Memory B cell (primary cell): ENCODE measurements at regions not wholly inside any gene's neighbourhood (a gene's known extent, or its start where the extent isn't known, plus 50 kb on each side); places are given as distances from the start of the nearest gene placed in this dataset.
"Not testable (repeated sequence)": the region's sequence is repeated elsewhere in the genome, so short reads cannot be mapped to it uniquely, and the experiment has no call there.

Experiments used
- ATAC-seq: fragments of 150-1000 bp; cut with Tn5 transposase; 2 replicates; pipeline ENCODE4 v1.10.0; 2021; ENCODE audit warnings: low read depth, mild to moderate bottlenecking, moderate library complexity
- DNase-seq, 2 donors: peaks; one replicate each; pipeline ENCODE4 v3.0.0; 2022; ENCODE audit warnings: low spot score in 2 of 2
- H3K27ac Mint-ChIP-seq: one replicate; pipeline ENCODE4 v1.8.0; 2022; ENCODE audit warnings: mild to moderate bottlenecking, moderate library complexity, mixed read lengths
- H3K27me3 Mint-ChIP-seq: one replicate; pipeline ENCODE4 v1.8.0; 2022; ENCODE audit warnings: mixed read lengths
- H3K36me3 Mint-ChIP-seq: one replicate; pipeline ENCODE4 v1.8.0; 2022; ENCODE audit warnings: mild to moderate bottlenecking, mixed read lengths
- H3K4me1 Mint-ChIP-seq: one replicate; pipeline ENCODE4 v1.8.0; 2022; ENCODE audit warnings: mixed read lengths
- H3K4me3 Mint-ChIP-seq: one replicate; pipeline ENCODE4 v1.8.0; 2022; ENCODE audit warnings: mild to moderate bottlenecking, moderate library complexity, mixed read lengths
- H3K9me3 Mint-ChIP-seq: one replicate; pipeline ENCODE4 v1.8.0; 2022; ENCODE audit warnings: mixed read lengths

DNA sequence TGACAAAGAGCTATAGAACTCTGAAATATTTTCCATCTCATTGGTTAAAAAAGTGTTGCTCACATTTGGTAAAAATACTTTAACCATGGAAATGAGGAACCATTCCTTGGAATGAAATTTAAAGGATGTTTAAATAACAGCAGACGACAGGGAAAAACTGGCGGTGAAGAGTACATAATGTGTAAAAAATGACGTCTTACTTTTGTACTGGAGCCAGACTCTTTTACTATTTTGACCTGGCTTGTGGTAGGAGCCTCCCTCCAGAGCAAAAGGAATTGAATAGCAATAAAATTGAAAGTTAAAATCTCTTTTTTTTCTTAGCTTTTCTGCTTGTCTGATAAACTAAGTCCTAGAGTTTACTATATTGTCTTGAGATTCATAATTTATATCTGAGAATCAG lies 426.2 kb upstream of the KLHL1 start:
- Mint-ChIP-seq H3K4me1 (no peaks in the 10 kb centered on the region), H3K36me3 (no peaks in the 10 kb centered on the region), H3K4me3 (no peak overlapping the region), H3K27ac (no peak overlapping the region), H3K27me3 (no peaks in the 10 kb centered on the region), H3K9me3 (peaks cover 5% of the 10 kb centered on the region)
- ATAC-seq (no peak), DNase-seq (no peak)

- no peaks in the 10 kb centered on the region for H3K27me3 Mint-ChIP-seq
- H3K9me3 Mint-ChIP-seq: no peaks in the 10 kb centered on the region
- H3K36me3 Mint-ChIP-seq: no peaks in the 10 kb centered on the region
- ATAC-seq (no peak), DNase-seq (no peak)
- no peak overlapping the region for H3K27ac Mint-ChIP-seq
- no peaks in the 10 kb centered on the region for H3K4me1 Mint-ChIP-seq
- no peak overlapping the region for H3K4me3 Mint-ChIP-seq
Observed at GRCh38 chr13:70529652-70530051, 421.4 kb upstream of the KLHL1 start.

DNA sequence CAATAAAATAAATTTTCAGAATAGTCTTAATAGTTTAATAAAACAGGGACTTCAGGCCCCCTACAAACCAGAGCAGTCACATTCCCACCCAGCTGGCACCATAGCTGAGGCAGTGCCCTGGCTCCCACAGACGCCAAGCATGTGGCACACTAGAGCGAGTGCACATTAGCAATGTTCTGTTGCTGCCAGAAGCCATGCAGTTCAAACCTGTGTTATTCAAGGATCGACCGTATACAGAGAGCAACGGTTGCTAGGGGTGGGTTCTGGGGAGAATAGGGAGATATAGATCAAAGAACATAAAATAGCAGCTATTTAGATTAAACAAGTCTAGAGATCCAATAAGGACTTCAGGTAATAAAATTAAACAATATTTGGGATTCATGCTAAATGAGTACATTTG lies 419.3 kb upstream of the KLHL1 start:
- Mint-ChIP-seq H3K9me3 (no peaks in the 10 kb centered on the region), H3K27ac (no peak overlapping the region)
- DNase-seq: no peak

GRCh38 chr13:70523622-70524021 lies 415.4 kb upstream of the KLHL1 start:
- DNase-seq (no peak), ATAC-seq (no peak)
- H3K4me1 Mint-ChIP-seq: no peaks in the 10 kb centered on the region
- H3K27me3 Mint-ChIP-seq: no peaks in the 10 kb centered on the region
- H3K27ac Mint-ChIP-seq: no peak overlapping the region
- H3K36me3 Mint-ChIP-seq: no peaks in the 10 kb centered on the region
- no peaks in the 10 kb centered on the region for H3K9me3 Mint-ChIP-seq
- H3K4me3 Mint-ChIP-seq: no peak overlapping the region

More for the DNA sequence above, 419.3 kb upstream of the KLHL1 start:
- H3K27me3 Mint-ChIP-seq: no peaks in the 10 kb centered on the region
- no peaks in the 10 kb centered on the region for H3K36me3 Mint-ChIP-seq
- ATAC-seq: no peak
- H3K4me1 Mint-ChIP-seq: no peaks in the 10 kb centered on the region
- no peak overlapping the region for H3K4me3 Mint-ChIP-seq

GRCh38 chr13:70520275-70521036 lies 412.2 kb upstream of the KLHL1 start:
- ATAC-seq: no peak
- H3K27ac Mint-ChIP-seq: no peak overlapping the region

DNA sequence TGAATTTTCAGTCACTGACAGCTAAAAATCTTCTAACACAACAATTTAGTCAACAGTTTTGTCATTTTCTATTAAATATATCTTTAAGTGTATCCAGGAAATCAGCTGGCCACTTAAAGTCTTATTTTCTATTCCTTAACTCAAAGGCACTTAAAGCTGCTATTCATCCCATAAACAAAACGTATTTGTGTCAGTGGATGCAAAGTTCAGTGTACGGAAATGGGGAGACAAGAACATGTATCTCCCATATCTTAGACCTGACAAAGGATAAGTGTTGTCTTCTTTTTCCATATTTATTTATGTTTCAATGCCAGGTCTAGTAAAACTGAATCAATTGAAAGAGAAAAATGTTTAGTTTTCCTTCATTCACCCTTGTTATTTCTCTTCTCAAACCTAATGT lies 409.8 kb upstream of the KLHL1 start:
- ATAC-seq: no peak
- no peaks in the 10 kb centered on the region for H3K36me3 Mint-ChIP-seq
- no peak overlapping the region for H3K27ac Mint-ChIP-seq
- no peak for DNase-seq
- H3K27me3 Mint-ChIP-seq: no peaks in the 10 kb centered on the region
- H3K4me3 Mint-ChIP-seq: no peak overlapping the region
- H3K4me1 Mint-ChIP-seq: no peaks in the 10 kb centered on the region
- H3K9me3 Mint-ChIP-seq: no peaks in the 10 kb centered on the region

More at GRCh38 chr13:70520275-70521036, 412.2 kb upstream of the KLHL1 start:
- no peak for DNase-seq
- Mint-ChIP-seq H3K9me3 (no peaks in the 10 kb centered on the region), H3K4me3 (no peak overlapping the region), H3K27me3 (no peaks in the 10 kb centered on the region), H3K4me1 (no peaks in the 10 kb centered on the region), H3K36me3 (no peaks in the 10 kb centered on the region)

GRCh38 chr13:70516226-70516625 lies 408.0 kb upstream of the KLHL1 start:
- no peaks in the 10 kb centered on the region for H3K9me3 Mint-ChIP-seq
- H3K27me3 Mint-ChIP-seq: no peaks in the 10 kb centered on the region
- H3K4me3 Mint-ChIP-seq: no peak overlapping the region
- no peak for DNase-seq
- ATAC-seq: no peak
- H3K4me1 Mint-ChIP-seq: no peaks in the 10 kb centered on the region
- no peak overlapping the region for H3K27ac Mint-ChIP-seq
- H3K36me3 Mint-ChIP-seq: no peaks in the 10 kb centered on the region

GRCh38 chr13:70511861-70512417 lies 403.7 kb upstream of the KLHL1 start:
- not testable (repeated sequence) for DNase-seq, H3K27me3 Mint-ChIP-seq, H3K9me3 Mint-ChIP-seq, H3K27ac Mint-ChIP-seq, ATAC-seq, H3K4me3 Mint-ChIP-seq, H3K4me1 Mint-ChIP-seq, H3K36me3 Mint-ChIP-seq

- H3K9me3 Mint-ChIP-seq: peaks cover 3% of the 10 kb centered on the region
- no peak for ATAC-seq
- no peaks in the 10 kb centered on the region for H3K36me3 Mint-ChIP-seq
- no peaks in the 10 kb centered on the region for H3K27me3 Mint-ChIP-seq
- no peaks in the 10 kb centered on the region for H3K4me1 Mint-ChIP-seq
- DNase-seq: no peak
- H3K4me3 Mint-ChIP-seq: no peak overlapping the region
- no peak overlapping the region for H3K27ac Mint-ChIP-seq
Observed at GRCh38 chr13:70505809-70506208, 397.6 kb upstream of the KLHL1 start.

GRCh38 chr13:70502944-70503343 lies 394.7 kb upstream of the KLHL1 start:
- Mint-ChIP-seq H3K27ac (no peak overlapping the region), H3K4me3 (no peak overlapping the region), H3K36me3 (no peaks in the 10 kb centered on the region), H3K4me1 (no peaks in the 10 kb centered on the region), H3K27me3 (no peaks in the 10 kb centered on the region), H3K9me3 (peaks cover 3% of the 10 kb centered on the region)
- DNase-seq (no peak), ATAC-seq (no peak)

- Mint-ChIP-seq H3K36me3 (no peaks in the 10 kb centered on the region), H3K27me3 (no peaks in the 10 kb centered on the region), H3K27ac (no peak overlapping the region), H3K4me1 (no peaks in the 10 kb centered on the region), H3K9me3 (peaks cover 9% of the 10 kb centered on the region), H3K4me3 (no peak overlapping the region)
- DNase-seq: no peak
- no peak for ATAC-seq
Observed at GRCh38 chr13:70490320-70490935, 382.2 kb upstream of the KLHL1 start.

GRCh38 chr13:70484931-70485330 lies 376.7 kb upstream of the KLHL1 start:
- H3K27ac Mint-ChIP-seq: no peak overlapping the region
- peaks cover 2% of the 10 kb centered on the region for H3K9me3 Mint-ChIP-seq
- no peak for ATAC-seq

GRCh38 chr13:70483599-70484276 lies 375.5 kb upstream of the KLHL1 start:
- Mint-ChIP-seq H3K36me3 (no peaks in the 10 kb centered on the region), H3K27ac (no peak overlapping the region), H3K4me1 (no peaks in the 10 kb centered on the region), H3K4me3 (no peak overlapping the region), H3K27me3 (no peaks in the 10 kb centered on the region), H3K9me3 (no peaks in the 10 kb centered on the region)
- ATAC-seq: no peak
- DNase-seq: no peak

More at GRCh38 chr13:70484931-70485330, 376.7 kb upstream of the KLHL1 start:
- Mint-ChIP-seq H3K27me3 (no peaks in the 10 kb centered on the region), H3K4me3 (no peak overlapping the region), H3K4me1 (no peaks in the 10 kb centered on the region), H3K36me3 (no peaks in the 10 kb centered on the region)
- DNase-seq: no peak

DNA sequence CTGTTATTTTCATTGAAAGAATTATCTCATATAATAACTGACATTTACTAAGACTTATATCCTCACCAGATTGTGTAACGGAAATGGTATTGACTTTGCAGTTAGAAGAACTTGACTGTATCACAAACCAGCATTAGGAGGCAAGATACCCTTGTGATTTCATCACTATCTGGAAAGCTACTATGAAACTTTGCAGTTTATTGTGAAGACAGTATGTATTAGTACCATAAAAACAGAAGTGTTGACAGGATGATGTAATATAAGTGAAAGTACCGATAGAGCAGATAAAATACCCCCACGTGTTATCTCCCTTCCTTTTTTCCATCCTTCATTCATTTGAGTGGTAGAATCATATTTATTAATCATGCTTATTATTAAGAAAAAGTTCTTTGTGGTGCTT lies 365.7 kb upstream of the KLHL1 start:
- Mint-ChIP-seq H3K27ac (no peak overlapping the region), H3K36me3 (no peaks in the 10 kb centered on the region), H3K9me3 (no peaks in the 10 kb centered on the region), H3K27me3 (no peaks in the 10 kb centered on the region), H3K4me3 (no peak overlapping the region), H3K4me1 (no peaks in the 10 kb centered on the region)
- ATAC-seq (no peak), DNase-seq (no peak)
